ENCODE measurements at regions not wholly inside any gene's neighbourhood (a gene's known extent, or its start where the extent isn't known, plus 50 kb on each side); places are given as distances from the start of the nearest gene placed in this dataset.
"Not testable (repeated sequence)": the region's sequence is repeated elsewhere in the genome, so short reads cannot be mapped to it uniquely, and the experiment has no call there.

- no peaks in the 10 kb centered on the region for H3K27me3 ChIP-seq (replicated peaks; ENCODE audit: insufficient read depth, low read depth, low read length, poor library complexity)
- CTCF ChIA-PET: interaction anchor here (0.7 kb wide), 1 partner anchor 126 kb away, joined by 20 read pairs; no protein-coding TSS in a partner anchor
- BruUV-seq (replicated peaks): no TSS peak
- TF ChIP-seq, protein P1, sequence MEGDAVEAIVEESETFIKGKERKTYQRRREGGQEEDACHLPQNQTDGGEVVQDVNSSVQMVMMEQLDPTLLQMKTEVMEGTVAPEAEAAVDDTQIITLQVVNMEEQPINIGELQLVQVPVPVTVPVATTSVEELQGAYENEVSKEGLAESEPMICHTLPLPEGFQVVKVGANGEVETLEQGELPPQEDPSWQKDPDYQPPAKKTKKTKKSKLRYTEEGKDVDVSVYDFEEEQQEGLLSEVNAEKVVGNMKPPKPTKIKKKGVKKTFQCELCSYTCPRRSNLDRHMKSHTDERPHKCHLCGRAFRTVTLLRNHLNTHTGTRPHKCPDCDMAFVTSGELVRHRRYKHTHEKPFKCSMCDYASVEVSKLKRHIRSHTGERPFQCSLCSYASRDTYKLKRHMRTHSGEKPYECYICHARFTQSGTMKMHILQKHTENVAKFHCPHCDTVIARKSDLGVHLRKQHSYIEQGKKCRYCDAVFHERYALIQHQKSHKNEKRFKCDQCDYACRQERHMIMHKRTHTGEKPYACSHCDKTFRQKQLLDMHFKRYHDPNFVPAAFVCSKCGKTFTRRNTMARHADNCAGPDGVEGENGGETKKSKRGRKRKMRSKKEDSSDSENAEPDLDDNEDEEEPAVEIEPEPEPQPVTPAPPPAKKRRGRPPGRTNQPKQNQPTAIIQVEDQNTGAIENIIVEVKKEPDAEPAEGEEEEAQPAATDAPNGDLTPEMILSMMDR (conservative IDR thresholded peaks at IDR 0.05; ENCODE audit: low read depth, low read length): no peak
- TF ChIP-seq EZH2 (IDR thresholded peaks at IDR 0.05; ENCODE audit: borderline replicate concordance, low read depth, low read length, poor library complexity, severe bottlenecking): no peak
- no peaks in the 10 kb centered on the region for H3K9me3 ChIP-seq (ENCODE audit: low read depth, low read length, poor library complexity, severe bottlenecking)
- H3K36me3 ChIP-seq (ENCODE audit: insufficient read depth, low read length, poor library complexity, severe bottlenecking): no peaks in the 10 kb centered on the region
- H3K27ac ChIP-seq (ENCODE audit: low read depth, low read length, poor library complexity, severe bottlenecking): no peak overlapping the region
- no peak for DNase-seq (ENCODE audit: low spot score)
- intact Hi-C loops (cut with micrococcal nuclease; ENCODE audit: unreplicated experiment): no loop called here
- POLR2A ChIA-PET (ENCODE audit: low non-redundant PET): no interaction called here
- no peak overlapping the region for H3K4me3 ChIP-seq (ENCODE audit: low read depth, low read length, poor library complexity, severe bottlenecking)
- H3K4me1 ChIP-seq (ENCODE audit: insufficient read depth, low read length, poor library complexity, severe bottlenecking): no peaks in the 10 kb centered on the region
These were observed 108.7 kb upstream of the KMT2C start for GRCh38 chr7:152544481-152544927.

GRCh38 chr7:152543799-152544198 lies 108.0 kb upstream of the KMT2C start:
- Histone ChIP-seq H3K9me3 (ENCODE audit: low read depth, low read length, poor library complexity, severe bottlenecking) (no peaks in the 10 kb centered on the region), H3K27me3 (replicated peaks; ENCODE audit: insufficient read depth, low read depth, low read length, poor library complexity) (no peaks in the 10 kb centered on the region), H3K4me3 (ENCODE audit: low read depth, low read length, poor library complexity, severe bottlenecking) (no peak overlapping the region), H3K27ac (ENCODE audit: low read depth, low read length, poor library complexity, severe bottlenecking) (no peak overlapping the region), H3K36me3 (ENCODE audit: insufficient read depth, low read length, poor library complexity, severe bottlenecking) (no peaks in the 10 kb centered on the region), H3K4me1 (ENCODE audit: insufficient read depth, low read length, poor library complexity, severe bottlenecking) (no peaks in the 10 kb centered on the region)
- no peak for TF ChIP-seq EZH2 (IDR thresholded peaks at IDR 0.05; ENCODE audit: borderline replicate concordance, low read depth, low read length, poor library complexity, severe bottlenecking)
- TF ChIP-seq, protein P1 (conservative IDR thresholded peaks at IDR 0.05; ENCODE audit: low read depth, low read length): no peak
- no TSS peak for BruUV-seq (replicated peaks)
- ChIA-PET POLR2A (ENCODE audit: low non-redundant PET) (no interaction called here), CTCF (no interaction called here)
- DNase-seq (ENCODE audit: low spot score): no peak
- intact Hi-C loops (cut with micrococcal nuclease; ENCODE audit: unreplicated experiment): no loop called here

GRCh38 chr7:152541892-152542291 lies 106.1 kb upstream of the KMT2C start:
- ChIA-PET CTCF (no interaction called here), POLR2A (ENCODE audit: low non-redundant PET) (no interaction called here)
- no peak for TF ChIP-seq EZH2 (IDR thresholded peaks at IDR 0.05; ENCODE audit: borderline replicate concordance, low read depth, low read length, poor library complexity, severe bottlenecking)
- TF ChIP-seq, protein P1 (conservative IDR thresholded peaks at IDR 0.05; ENCODE audit: low read depth, low read length): no peak
- H3K27ac ChIP-seq (ENCODE audit: low read depth, low read length, poor library complexity, severe bottlenecking): no peak overlapping the region
- BruUV-seq (replicated peaks): no TSS peak
- DNase-seq (ENCODE audit: low spot score): no peak
- no peaks in the 10 kb centered on the region for H3K27me3 ChIP-seq (replicated peaks; ENCODE audit: insufficient read depth, low read depth, low read length, poor library complexity)
- no peaks in the 10 kb centered on the region for H3K4me1 ChIP-seq (ENCODE audit: insufficient read depth, low read length, poor library complexity, severe bottlenecking)
- H3K4me3 ChIP-seq (ENCODE audit: low read depth, low read length, poor library complexity, severe bottlenecking): no peak overlapping the region
- H3K36me3 ChIP-seq (ENCODE audit: insufficient read depth, low read length, poor library complexity, severe bottlenecking): no peaks in the 10 kb centered on the region
- H3K9me3 ChIP-seq (ENCODE audit: low read depth, low read length, poor library complexity, severe bottlenecking): no peaks in the 10 kb centered on the region
- intact Hi-C loops (cut with micrococcal nuclease; ENCODE audit: unreplicated experiment): no loop called here

GRCh38 chr7:152539190-152539495 lies 103.3 kb upstream of the KMT2C start:
- H3K27ac ChIP-seq (ENCODE audit: low read depth, low read length, poor library complexity, severe bottlenecking); CTCF ChIA-PET; H3K4me1 ChIP-seq (ENCODE audit: insufficient read depth, low read length, poor library complexity, severe bottlenecking); H3K27me3 ChIP-seq (replicated peaks; ENCODE audit: insufficient read depth, low read depth, low read length, poor library complexity); BruUV-seq (replicated peaks); H3K9me3 ChIP-seq (ENCODE audit: low read depth, low read length, poor library complexity, severe bottlenecking); DNase-seq (ENCODE audit: low spot score); POLR2A ChIA-PET (ENCODE audit: low non-redundant PET); H3K4me3 ChIP-seq (ENCODE audit: low read depth, low read length, poor library complexity, severe bottlenecking); H3K36me3 ChIP-seq (ENCODE audit: insufficient read depth, low read length, poor library complexity, severe bottlenecking); intact Hi-C loops (cut with micrococcal nuclease; ENCODE audit: unreplicated experiment): not testable (repeated sequence)

- BruUV-seq (replicated peaks); POLR2A ChIA-PET (ENCODE audit: low non-redundant PET); H3K27ac ChIP-seq (ENCODE audit: low read depth, low read length, poor library complexity, severe bottlenecking); H3K27me3 ChIP-seq (replicated peaks; ENCODE audit: insufficient read depth, low read depth, low read length, poor library complexity); H3K4me3 ChIP-seq (ENCODE audit: low read depth, low read length, poor library complexity, severe bottlenecking); CTCF ChIA-PET; intact Hi-C loops (cut with micrococcal nuclease; ENCODE audit: unreplicated experiment); H3K4me1 ChIP-seq (ENCODE audit: insufficient read depth, low read length, poor library complexity, severe bottlenecking); H3K36me3 ChIP-seq (ENCODE audit: insufficient read depth, low read length, poor library complexity, severe bottlenecking); H3K9me3 ChIP-seq (ENCODE audit: low read depth, low read length, poor library complexity, severe bottlenecking); DNase-seq (ENCODE audit: low spot score): not testable (repeated sequence)
These were observed 102.8 kb upstream of the KMT2C start for GRCh38 chr7:152538346-152539189.
